ENCODE measurements at regions not wholly inside any gene's neighbourhood (a gene's known extent, or its start where the extent isn't known, plus 50 kb on each side); places are given as distances from the start of the nearest gene placed in this dataset.

DNA sequence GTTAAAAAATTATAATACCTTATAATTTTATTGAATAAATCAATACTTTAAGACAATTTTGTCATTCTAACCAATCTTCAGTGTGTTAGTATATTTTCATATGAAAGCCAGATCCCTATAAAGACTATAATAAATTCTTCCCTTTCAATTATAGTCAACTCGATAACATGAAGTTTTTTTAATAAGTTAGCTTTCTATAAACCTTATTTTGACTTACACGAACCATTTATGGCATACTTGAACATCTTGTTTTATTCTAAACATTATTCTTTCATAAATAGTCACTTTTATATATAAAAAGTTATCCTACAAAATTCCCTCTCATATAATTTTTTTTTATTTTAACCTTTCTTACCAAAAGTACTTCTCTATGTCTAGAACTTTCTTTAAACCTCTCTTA lies 1002.3 kb downstream of the TMEM121 start:
- Histone ChIP-seq H3K9me3 (ENCODE audit: control insufficient read depth in 1 of 2, insufficient read depth in 1 of 2, low read length in 2 of 2) (peaks cover 0 to 6% of the 10 kb centered on the region in 2 experiments), H3K4me1 (ENCODE audit: insufficient read depth, low read length) (peaks cover 2% of the 10 kb centered on the region), H3K36me3 (ENCODE audit: insufficient read depth, low read length) (no peaks in the 10 kb centered on the region), H3K27me3 (ENCODE audit: control insufficient read depth in 1 of 2, insufficient read depth in 2 of 2, low read length in 2 of 2) (peaks cover 0 to 9% of the 10 kb centered on the region in 2 experiments), H3K4me3 (ENCODE audit: low read length) (no peak overlapping the region), H3K27ac (ENCODE audit: low read depth in 1 of 2, low read length in 2 of 2) (no peak overlapping the region)
- Mint-ChIP-seq H3K27ac (no peak overlapping the region), H3K27me3 (peaks cover 36% of the 10 kb centered on the region), H3K9me3 (no peaks in the 10 kb centered on the region), H3K36me3 (ENCODE audit: low read depth) (no peaks in the 10 kb centered on the region), H3K4me3 (no peak overlapping the region), H3K4me1 (ENCODE audit: low read depth) (no peaks in the 10 kb centered on the region)
- DNase-seq, result no peak
- POLR2A ChIA-PET, result interaction anchor here (0.6 kb wide), 1 partner anchor 22 kb away, joined by 4 read pairs; no protein-coding TSS in a partner anchor
- TF ChIP-seq, protein P1, sequence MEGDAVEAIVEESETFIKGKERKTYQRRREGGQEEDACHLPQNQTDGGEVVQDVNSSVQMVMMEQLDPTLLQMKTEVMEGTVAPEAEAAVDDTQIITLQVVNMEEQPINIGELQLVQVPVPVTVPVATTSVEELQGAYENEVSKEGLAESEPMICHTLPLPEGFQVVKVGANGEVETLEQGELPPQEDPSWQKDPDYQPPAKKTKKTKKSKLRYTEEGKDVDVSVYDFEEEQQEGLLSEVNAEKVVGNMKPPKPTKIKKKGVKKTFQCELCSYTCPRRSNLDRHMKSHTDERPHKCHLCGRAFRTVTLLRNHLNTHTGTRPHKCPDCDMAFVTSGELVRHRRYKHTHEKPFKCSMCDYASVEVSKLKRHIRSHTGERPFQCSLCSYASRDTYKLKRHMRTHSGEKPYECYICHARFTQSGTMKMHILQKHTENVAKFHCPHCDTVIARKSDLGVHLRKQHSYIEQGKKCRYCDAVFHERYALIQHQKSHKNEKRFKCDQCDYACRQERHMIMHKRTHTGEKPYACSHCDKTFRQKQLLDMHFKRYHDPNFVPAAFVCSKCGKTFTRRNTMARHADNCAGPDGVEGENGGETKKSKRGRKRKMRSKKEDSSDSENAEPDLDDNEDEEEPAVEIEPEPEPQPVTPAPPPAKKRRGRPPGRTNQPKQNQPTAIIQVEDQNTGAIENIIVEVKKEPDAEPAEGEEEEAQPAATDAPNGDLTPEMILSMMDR (IDR thresholded peaks at IDR 0.05), result no peak
- intact Hi-C loops (cut with DNase I, micrococcal nuclease), result no loop called here
- CTCF ChIA-PET, result interaction anchor here (2.0 kb wide), 1 partner anchor 15 kb away, joined by 5 read pairs; no protein-coding TSS in a partner anchor
- no peak for ATAC-seq (ENCODE audit: poor library complexity)

- Mint-ChIP-seq H3K36me3 (ENCODE audit: low read depth) (no peaks in the 10 kb centered on the region), H3K27ac (no peak overlapping the region), H3K9me3 (no peaks in the 10 kb centered on the region), H3K4me1 (ENCODE audit: low read depth) (no peaks in the 10 kb centered on the region), H3K27me3 (peaks cover 31% of the 10 kb centered on the region), H3K4me3 (no peak overlapping the region)
- ChIA-PET CTCF (interaction anchor here (1.5 to 3.3 kb wide), 3 partner anchors 12 to 60 kb away, joined by 5 to 15 read pairs (median 5); no protein-coding TSS in a partner anchor), POLR2A (no interaction called here)
- DNase-seq (no peak), ATAC-seq (ENCODE audit: poor library complexity) (no peak)
- intact Hi-C loops (cut with DNase I, micrococcal nuclease), result no loop called here
- H3K27me3 ChIP-seq (ENCODE audit: control insufficient read depth in 1 of 2, insufficient read depth in 2 of 2, low read length in 2 of 2), result peaks cover 0 to 10% of the 10 kb centered on the region in 2 experiments
- no peak overlapping the region for H3K27ac ChIP-seq (ENCODE audit: low read depth in 1 of 2, low read length in 2 of 2)
- H3K4me1 ChIP-seq (ENCODE audit: insufficient read depth, low read length), result peaks cover 2% of the 10 kb centered on the region
- no peak overlapping the region for H3K4me3 ChIP-seq (ENCODE audit: low read length)
- peaks cover 0 to 6% of the 10 kb centered on the region in 2 experiments for H3K9me3 ChIP-seq (ENCODE audit: control insufficient read depth in 1 of 2, insufficient read depth in 1 of 2, low read length in 2 of 2)
- no peaks in the 10 kb centered on the region for H3K36me3 ChIP-seq (ENCODE audit: insufficient read depth, low read length)
- TF ChIP-seq, protein P1 (IDR thresholded peaks at IDR 0.05), result no peak
Observed at GRCh38 chr14:106530031-106530422, 1003.6 kb downstream of the TMEM121 start.

GRCh38 chr14:106530423-106531107 lies 1004.2 kb downstream of the TMEM121 start:
- POLR2A ChIA-PET, result no interaction called here
- Histone ChIP-seq H3K27ac (ENCODE audit: low read depth in 1 of 2, low read length in 2 of 2) (no peak overlapping the region), H3K9me3 (ENCODE audit: control insufficient read depth in 1 of 2, insufficient read depth in 1 of 2, low read length in 2 of 2) (peaks cover 0 to 6% of the 10 kb centered on the region in 2 experiments), H3K36me3 (ENCODE audit: insufficient read depth, low read length) (no peaks in the 10 kb centered on the region), H3K4me1 (ENCODE audit: insufficient read depth, low read length) (peaks cover 2% of the 10 kb centered on the region), H3K4me3 (ENCODE audit: low read length) (no peak overlapping the region), H3K27me3 (ENCODE audit: control insufficient read depth in 1 of 2, insufficient read depth in 2 of 2, low read length in 2 of 2) (peaks cover 0 to 13% of the 10 kb centered on the region in 2 experiments)
- H3K4me3 Mint-ChIP-seq, result no peak overlapping the region
- peak; percentile 93 for ATAC-seq (ENCODE audit: poor library complexity)
- intact Hi-C loops (cut with DNase I, micrococcal nuclease), result no loop called here
- no peaks in the 10 kb centered on the region for H3K36me3 Mint-ChIP-seq (ENCODE audit: low read depth)
- no peak overlapping the region for H3K27ac Mint-ChIP-seq
- H3K27me3 Mint-ChIP-seq, result peaks cover 37% of the 10 kb centered on the region
- DNase-seq, result peak in 10 of 14 experiments; percentile 7 to 77 (median 36)
- CTCF ChIA-PET, result interaction anchor here (0.6 to 3.3 kb wide), 5 partner anchors 12 to 113 kb away, joined by 3 to 15 read pairs (median 5); no protein-coding TSS in a partner anchor
- H3K9me3 Mint-ChIP-seq, result no peaks in the 10 kb centered on the region
- TF ChIP-seq, protein P1 (IDR thresholded peaks at IDR 0.05), result peak; percentile 21
- H3K4me1 Mint-ChIP-seq (ENCODE audit: low read depth), result no peaks in the 10 kb centered on the region

All from CD4-positive, alpha-beta T cell (primary cell).